C4-2B (cell line): ENCODE measurements at regions not wholly inside any gene's neighbourhood (a gene's known extent, or its start where the extent isn't known, plus 50 kb on each side); places are given as distances from the start of the nearest gene placed in this dataset.
"Not testable (repeated sequence)": the region's sequence is repeated elsewhere in the genome, so short reads cannot be mapped to it uniquely, and the experiment has no call there.

Experiments used
- H3K27ac ChIP-seq: fragments of 450-650 bp; 2 replicates; pipeline ENCODE4 v1.5.1; 2017
- ZFX ChIP-seq: fragments of 450-650 bp; IDR thresholded peaks from 2 replicates; pipeline ENCODE4 v1.6.1; 2017
- TF ChIP-seq, protein P1 (sequence below): fragments of 450-650 bp; conservative IDR thresholded peaks from 2 replicates; pipeline ENCODE4 v1.5.1; 2017; ENCODE audit warnings: mild to moderate bottlenecking

DNA sequence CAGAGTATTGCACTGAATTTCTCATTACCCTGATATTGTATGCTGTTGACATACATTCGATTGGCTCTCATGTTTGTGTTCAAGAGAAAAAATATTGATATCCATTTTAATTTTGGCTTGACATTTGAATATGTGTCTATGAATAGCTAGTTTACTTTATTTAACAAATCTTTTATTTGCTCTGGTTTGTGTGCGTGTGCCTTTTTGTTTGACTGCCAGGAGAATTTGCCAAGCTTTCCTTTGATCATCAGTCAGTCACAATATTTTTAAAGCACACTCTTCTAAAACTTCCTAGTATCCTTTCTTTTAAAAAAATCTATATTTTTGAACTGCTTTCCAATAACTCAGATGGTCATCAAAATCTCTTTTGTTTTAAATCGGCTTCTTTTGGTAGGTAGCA is 179.3 kb upstream of the FLRT2 start:
- TF ChIP-seq, protein P1, sequence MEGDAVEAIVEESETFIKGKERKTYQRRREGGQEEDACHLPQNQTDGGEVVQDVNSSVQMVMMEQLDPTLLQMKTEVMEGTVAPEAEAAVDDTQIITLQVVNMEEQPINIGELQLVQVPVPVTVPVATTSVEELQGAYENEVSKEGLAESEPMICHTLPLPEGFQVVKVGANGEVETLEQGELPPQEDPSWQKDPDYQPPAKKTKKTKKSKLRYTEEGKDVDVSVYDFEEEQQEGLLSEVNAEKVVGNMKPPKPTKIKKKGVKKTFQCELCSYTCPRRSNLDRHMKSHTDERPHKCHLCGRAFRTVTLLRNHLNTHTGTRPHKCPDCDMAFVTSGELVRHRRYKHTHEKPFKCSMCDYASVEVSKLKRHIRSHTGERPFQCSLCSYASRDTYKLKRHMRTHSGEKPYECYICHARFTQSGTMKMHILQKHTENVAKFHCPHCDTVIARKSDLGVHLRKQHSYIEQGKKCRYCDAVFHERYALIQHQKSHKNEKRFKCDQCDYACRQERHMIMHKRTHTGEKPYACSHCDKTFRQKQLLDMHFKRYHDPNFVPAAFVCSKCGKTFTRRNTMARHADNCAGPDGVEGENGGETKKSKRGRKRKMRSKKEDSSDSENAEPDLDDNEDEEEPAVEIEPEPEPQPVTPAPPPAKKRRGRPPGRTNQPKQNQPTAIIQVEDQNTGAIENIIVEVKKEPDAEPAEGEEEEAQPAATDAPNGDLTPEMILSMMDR = no peak
- TF ChIP-seq ZFX = no peak

DNA sequence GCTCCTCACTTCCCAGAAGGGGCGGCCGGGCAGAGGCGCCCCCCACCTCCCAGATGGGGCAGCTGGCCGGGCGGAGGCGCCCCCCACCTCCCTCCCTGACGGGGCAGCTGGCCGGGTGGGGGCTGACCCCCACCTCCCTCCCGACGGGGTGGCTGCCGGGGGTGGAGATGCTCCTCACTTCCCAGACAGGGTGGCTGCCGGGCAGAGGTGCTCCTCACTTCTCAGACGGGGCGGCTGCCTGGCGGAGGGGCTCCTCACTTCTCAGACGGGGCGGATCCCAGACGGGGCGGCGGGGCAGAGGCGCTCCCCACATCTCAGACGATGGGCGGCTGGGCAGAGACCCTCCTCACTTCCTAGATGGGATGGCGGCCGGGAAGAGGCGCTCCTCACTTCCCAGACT is 177.4 kb upstream of the FLRT2 start:
- H3K27ac ChIP-seq = not testable (repeated sequence)

More for the DNA sequence above, 179.3 kb upstream of the FLRT2 start:
- no peak overlapping the region for H3K27ac ChIP-seq

DNA sequence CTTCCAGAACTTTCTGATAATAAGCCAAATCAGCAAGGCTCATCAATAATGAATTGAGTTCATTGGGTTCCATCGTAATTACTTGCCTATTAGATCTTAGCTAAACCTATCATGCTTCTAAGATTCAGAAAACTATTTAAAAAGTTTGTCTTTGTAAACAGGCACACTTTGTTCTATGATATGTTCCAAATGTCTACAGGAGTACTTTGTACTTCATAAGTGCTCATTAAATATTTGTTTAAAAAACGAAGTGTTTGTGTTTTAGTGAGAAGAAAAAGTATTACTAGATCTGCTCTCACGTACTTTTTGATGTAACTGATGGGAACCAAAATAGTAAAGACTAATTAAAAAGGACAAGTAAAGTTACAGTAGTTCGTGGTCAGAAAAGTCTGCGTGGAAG is 172.8 kb upstream of the FLRT2 start:
- H3K27ac ChIP-seq = no peak overlapping the region
- TF ChIP-seq, protein P1 = no peak
- TF ChIP-seq ZFX = no peak

DNA sequence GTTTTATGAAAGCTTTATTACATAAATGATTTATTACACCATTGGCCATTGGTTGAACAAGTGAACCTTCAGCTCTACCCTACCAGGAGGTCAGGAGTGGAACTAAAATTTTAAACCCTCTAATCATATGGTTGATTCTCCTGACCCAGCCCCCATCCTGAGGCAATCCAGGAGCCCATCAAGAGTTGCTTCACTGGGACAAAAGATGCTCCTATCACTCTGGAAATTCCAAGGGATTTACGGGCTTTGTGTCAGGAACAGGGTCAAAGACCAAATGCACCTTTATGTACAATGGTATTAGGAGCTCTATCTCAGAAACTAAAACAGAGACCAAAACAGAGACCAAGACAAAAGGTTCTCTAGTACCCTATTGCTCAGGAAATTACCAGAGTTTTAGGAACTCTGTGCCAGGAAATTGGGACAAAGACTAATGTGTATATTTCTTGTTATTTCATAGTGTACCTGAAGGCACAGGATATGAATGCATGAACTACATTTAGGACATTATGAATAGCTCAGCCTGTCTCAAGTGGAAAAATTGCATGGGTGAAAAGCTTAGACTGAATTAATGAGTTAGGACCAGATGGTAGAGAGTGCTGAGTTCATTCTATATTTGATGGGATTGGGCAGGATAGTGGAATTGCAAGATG is 171.7 kb upstream of the FLRT2 start:
- TF ChIP-seq, protein P1 = no peak
- TF ChIP-seq ZFX = no peak
- no peak overlapping the region; the same call in 1 of the 2 replicates for H3K27ac ChIP-seq

DNA sequence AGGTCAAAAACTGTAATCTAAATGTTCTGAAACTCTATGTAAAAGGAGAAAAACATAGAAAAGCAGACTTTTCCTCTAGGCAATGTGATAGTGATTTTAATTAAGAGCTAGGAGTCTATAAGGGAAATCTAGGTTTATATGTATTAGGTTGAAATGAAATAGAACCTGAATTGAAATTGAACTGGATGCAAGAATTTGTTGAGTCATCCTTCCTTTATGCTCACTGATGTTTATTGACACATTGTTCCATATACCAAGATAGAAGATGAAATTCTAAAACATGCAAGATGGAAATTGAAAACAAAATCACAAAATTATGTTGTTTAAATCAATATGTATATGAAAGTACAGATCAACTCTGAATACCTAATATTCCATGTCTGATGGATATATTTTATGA is 170.4 kb upstream of the FLRT2 start:
- no peak overlapping the region for H3K27ac ChIP-seq
- no peak for TF ChIP-seq ZFX
- TF ChIP-seq, protein P1 = no peak

DNA sequence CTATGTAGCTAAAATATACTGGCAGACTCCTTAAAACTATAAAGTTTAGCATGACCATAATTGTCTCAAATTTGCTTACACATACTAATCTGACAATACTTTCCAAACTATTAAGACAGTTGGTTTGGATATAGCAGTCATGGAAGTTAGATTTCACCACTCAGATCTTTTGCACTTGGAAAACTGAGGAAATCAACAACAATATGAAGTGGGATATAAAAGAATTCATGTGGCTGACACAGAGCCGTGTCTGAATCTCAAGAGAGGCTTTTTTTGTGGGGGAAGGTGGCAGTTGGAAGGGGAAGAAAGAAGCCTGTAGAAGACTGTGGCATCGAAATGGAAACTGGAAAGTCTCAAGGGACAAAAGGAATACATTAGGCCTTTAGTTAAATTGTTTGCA is 166.6 kb upstream of the FLRT2 start:
- TF ChIP-seq ZFX = no peak
- TF ChIP-seq, protein P1 = no peak
- no peak overlapping the region for H3K27ac ChIP-seq

DNA sequence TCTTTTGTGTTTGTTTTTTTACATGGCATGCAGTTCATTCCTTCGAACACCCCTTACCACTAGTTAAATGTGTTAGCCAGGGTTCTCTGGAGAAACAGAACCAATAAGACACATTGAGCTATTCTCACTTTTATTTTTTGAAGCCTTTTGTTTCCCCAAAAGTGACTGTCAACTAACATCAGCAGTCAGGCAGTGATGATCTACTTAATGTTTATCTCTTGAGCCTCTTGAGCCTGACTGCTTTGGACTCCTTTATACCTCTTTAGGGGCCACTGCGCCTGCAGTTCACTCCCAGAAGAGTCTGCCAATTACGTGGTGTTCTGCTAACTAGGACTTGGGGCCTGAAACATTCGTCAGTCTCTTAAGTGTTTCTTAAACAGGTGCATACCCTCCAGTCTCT is 163.7 kb upstream of the FLRT2 start:
- H3K27ac ChIP-seq = no peak overlapping the region
- no peak for TF ChIP-seq ZFX

DNA sequence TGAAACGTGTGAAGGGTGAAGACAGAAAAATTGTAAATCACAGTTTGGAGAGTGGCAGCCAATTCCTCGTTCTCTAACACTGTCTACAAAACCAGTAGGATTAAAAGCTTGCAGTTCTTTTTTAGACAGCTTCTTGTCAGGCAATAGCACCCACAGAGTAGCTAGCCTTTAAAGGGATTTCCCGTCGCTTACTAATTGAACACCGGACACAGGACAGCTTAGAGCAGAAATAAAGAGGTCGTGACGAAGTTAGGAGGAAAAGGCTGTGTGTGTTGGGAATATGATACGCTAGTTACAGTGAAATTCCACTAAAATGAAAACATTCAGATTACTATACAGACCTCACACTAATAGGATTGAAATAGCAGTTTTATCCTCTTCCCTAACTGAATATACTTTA is 149.1 kb upstream of the FLRT2 start:
- no peak overlapping the region for H3K27ac ChIP-seq
- TF ChIP-seq, protein P1 = no peak
- TF ChIP-seq ZFX = no peak
